Kidney epithelial cell (primary cell): ENCODE measurements at regions not wholly inside any gene's neighbourhood (a gene's known extent, or its start where the extent isn't known, plus 50 kb on each side); places are given as distances from the start of the nearest gene placed in this dataset.

Experiments used
- DNase-seq: peaks from one replicate; pipeline ENCODE4 v3.0.0-alpha.2; 2010; ENCODE audit warnings: low read depth
- H3K27me3 ChIP-seq: 2 replicates; pipeline ENCODE4 v1.6.0; 2011; ENCODE audit warnings: low read length; ENCODE audit not compliant: control insufficient read depth, insufficient read depth
- H3K36me3 ChIP-seq: 2 replicates; pipeline ENCODE4 v1.5.1; 2011; ENCODE audit warnings: low read length; ENCODE audit not compliant: control insufficient read depth, insufficient read depth
- H3K4me3 ChIP-seq: 2 replicates; pipeline ENCODE4 v1.5.1; 2011; ENCODE audit warnings: low read depth, mild to moderate bottlenecking, control low read depth, low read length
- CTCF ChIP-seq: IDR thresholded peaks from 2 replicates; pipeline ENCODE4 v1.5.1; 2011; ENCODE audit warnings: mild to moderate bottlenecking, moderate library complexity, low read length, control low read depth, inconsistent platforms; ENCODE audit not compliant: insufficient read depth, poor library complexity, severe bottlenecking

GRCh38 chr20:22805219-22805618 lies 220.8 kb upstream of the FOXA2 start:
- Histone ChIP-seq H3K27me3 (peaks cover 2% of the 10 kb centered on the region), H3K4me3 (no peak overlapping the region), H3K36me3 (no peaks in the 10 kb centered on the region)
- no peak for TF ChIP-seq CTCF
- peak; percentile 37 for DNase-seq

GRCh38 chr20:22805996-22806395 lies 221.6 kb upstream of the FOXA2 start:
- TF ChIP-seq CTCF: no peak
- Histone ChIP-seq H3K4me3 (no peak overlapping the region), H3K27me3 (peaks cover 2% of the 10 kb centered on the region), H3K36me3 (no peaks in the 10 kb centered on the region)
- DNase-seq: no peak

DNA sequence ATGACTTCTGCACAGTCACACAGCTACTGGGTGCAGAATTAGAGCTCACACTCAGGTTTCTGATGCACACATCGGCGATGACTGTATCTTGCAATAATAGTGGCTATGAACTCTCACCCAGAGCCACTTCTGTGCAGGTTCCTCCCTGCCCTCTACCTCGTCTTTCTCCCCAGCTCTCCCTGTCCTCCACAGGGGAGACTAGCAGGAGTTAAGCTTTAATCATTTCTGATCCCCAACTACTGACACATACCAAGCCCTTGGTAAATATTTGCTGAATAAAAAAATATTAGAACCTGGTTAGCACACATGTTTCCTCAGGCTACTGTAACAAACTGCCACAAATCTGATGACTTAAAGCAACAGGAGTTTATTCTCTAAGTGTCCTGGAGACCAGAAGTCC lies 222.7 kb upstream of the FOXA2 start:
- no peak for TF ChIP-seq CTCF
- no peaks in the 10 kb centered on the region for H3K27me3 ChIP-seq
- no peak overlapping the region for H3K4me3 ChIP-seq
- no peaks in the 10 kb centered on the region for H3K36me3 ChIP-seq
- DNase-seq: no peak

DNA sequence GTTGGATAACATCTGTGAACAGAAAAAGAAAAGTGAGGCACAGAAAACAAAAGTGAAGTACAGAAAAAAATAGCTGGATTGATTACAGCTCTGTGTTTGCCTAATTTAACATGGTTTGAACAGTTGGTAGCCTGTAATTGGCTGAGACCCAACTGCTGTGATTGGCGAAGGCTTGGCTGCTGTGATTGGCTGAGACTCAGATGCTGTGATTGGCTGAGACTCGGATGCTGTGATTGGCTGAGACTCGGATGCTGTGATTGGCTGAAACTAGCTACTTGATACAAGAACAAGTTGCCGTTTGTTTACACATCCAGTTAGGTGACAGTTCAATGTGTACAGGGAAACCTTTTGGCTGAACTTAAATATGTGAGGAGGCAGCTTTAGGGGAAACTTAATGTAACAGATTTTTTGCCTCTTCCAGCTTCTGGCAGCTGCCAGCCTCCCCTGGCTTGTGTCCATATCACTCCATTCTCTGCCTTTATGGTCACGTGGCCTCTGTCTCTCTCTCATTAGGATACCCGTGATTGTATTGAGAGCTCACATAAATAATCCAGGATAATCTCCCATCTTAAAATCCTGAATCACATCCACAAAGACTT lies 223.4 kb upstream of the FOXA2 start:
- no peak for TF ChIP-seq CTCF
- no peak for DNase-seq
- no peaks in the 10 kb centered on the region for H3K36me3 ChIP-seq
- H3K4me3 ChIP-seq: no peak overlapping the region
- H3K27me3 ChIP-seq: no peaks in the 10 kb centered on the region

DNA sequence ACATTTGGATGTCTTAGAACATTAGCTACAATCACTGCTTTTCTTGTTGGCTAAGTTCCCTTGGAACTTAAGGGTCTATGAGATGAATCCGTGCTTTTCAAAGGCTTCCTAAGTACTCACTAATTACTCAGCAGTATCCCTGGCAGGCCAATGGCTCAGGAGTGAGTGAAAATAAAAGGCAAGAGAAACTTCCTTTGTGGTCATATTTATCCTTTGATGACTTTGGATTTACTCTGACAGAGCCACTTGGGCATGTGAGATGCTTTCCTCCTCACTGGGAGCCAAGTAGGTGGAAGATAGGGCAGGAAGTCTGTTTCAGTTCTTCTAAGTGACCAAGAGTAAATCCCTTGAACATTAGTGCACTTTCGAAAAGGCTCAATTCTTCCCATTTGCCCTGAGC lies 224.3 kb upstream of the FOXA2 start:
- no peaks in the 10 kb centered on the region for H3K27me3 ChIP-seq
- H3K36me3 ChIP-seq: no peaks in the 10 kb centered on the region
- H3K4me3 ChIP-seq: no peak overlapping the region
- TF ChIP-seq CTCF: no peak
- DNase-seq: no peak

- Histone ChIP-seq H3K36me3 (no peaks in the 10 kb centered on the region), H3K4me3 (no peak overlapping the region), H3K27me3 (no peaks in the 10 kb centered on the region)
- no peak for DNase-seq
- TF ChIP-seq CTCF: no peak
These were observed 225.1 kb upstream of the SSTR4 start for GRCh38 chr20:22810030-22810429.
